ENCODE measurements at regions not wholly inside any gene's neighbourhood (a gene's known extent, or its start where the extent isn't known, plus 50 kb on each side); places are given as distances from the start of the nearest gene placed in this dataset.

GRCh38 chr16:5509336-5509735 is 411.7 kb upstream of the EEF2KMT start:
- Histone ChIP-seq H3K9me3 (ENCODE audit: insufficient read depth, low read length) (no peaks in the 10 kb centered on the region), H3K4me3 (ENCODE audit: insufficient read depth, low read length, poor library complexity, severe bottlenecking) (no peak overlapping the region), H2AFZ (ENCODE audit: low read depth, low read length, severe bottlenecking) (no peak overlapping the region), H3K9me2 (replicated peaks; ENCODE audit: insufficient read depth, low read length) (no peaks in the 10 kb centered on the region), H3K4me2 (ENCODE audit: low read depth, low read length, poor library complexity, severe bottlenecking) (no peak overlapping the region), H3K36me3 (ENCODE audit: low read length) (no peaks in the 10 kb centered on the region), H3K27ac (ENCODE audit: low read depth, low read length) (no peak overlapping the region), H3K9ac (ENCODE audit: low read length) (no peak overlapping the region), H3K27me3 (ENCODE audit: low read length) (no peaks in the 10 kb centered on the region), H3K79me2 (ENCODE audit: insufficient read depth, low read length) (no peaks in the 10 kb centered on the region), H3F3A (ENCODE audit: insufficient read depth) (no peaks in the 10 kb centered on the region), H4K20me1 (ENCODE audit: low read depth, low read length) (no peaks in the 10 kb centered on the region)
- TF ChIP-seq CTCF (IDR thresholded peaks at IDR 0.05; ENCODE audit: insufficient read depth, low read length, poor library complexity, severe bottlenecking) (no peak), EZH2phosphoT487 (conservative IDR thresholded peaks at IDR 0.05; ENCODE audit: low read length) (no peak)

- H3K4me2 ChIP-seq (ENCODE audit: low read depth, low read length, poor library complexity, severe bottlenecking): no peak overlapping the region
- no peaks in the 10 kb centered on the region for H3K9me2 ChIP-seq (replicated peaks; ENCODE audit: insufficient read depth, low read length)
- no peak overlapping the region for H2AFZ ChIP-seq (ENCODE audit: low read depth, low read length, severe bottlenecking)
- H3K9ac ChIP-seq (ENCODE audit: low read length): no peak overlapping the region
- no peaks in the 10 kb centered on the region for H3K27me3 ChIP-seq (ENCODE audit: low read length)
- no peaks in the 10 kb centered on the region for H3K36me3 ChIP-seq (ENCODE audit: low read length)
- H3F3A ChIP-seq (ENCODE audit: insufficient read depth): no peaks in the 10 kb centered on the region
- H3K27ac ChIP-seq (ENCODE audit: low read depth, low read length): no peak overlapping the region
- no peaks in the 10 kb centered on the region for H3K79me2 ChIP-seq (ENCODE audit: insufficient read depth, low read length)
- no peaks in the 10 kb centered on the region for H4K20me1 ChIP-seq (ENCODE audit: low read depth, low read length)
- TF ChIP-seq EZH2phosphoT487 (conservative IDR thresholded peaks at IDR 0.05; ENCODE audit: low read length) (no peak), CTCF (IDR thresholded peaks at IDR 0.05; ENCODE audit: insufficient read depth, low read length, poor library complexity, severe bottlenecking) (no peak)
- no peak overlapping the region for H3K4me3 ChIP-seq (ENCODE audit: insufficient read depth, low read length, poor library complexity, severe bottlenecking)
- no peaks in the 10 kb centered on the region for H3K9me3 ChIP-seq (ENCODE audit: insufficient read depth, low read length)
Measured at GRCh38 chr16:5508371-5508770, 410.8 kb upstream of the EEF2KMT start.

GRCh38 chr16:5506021-5506420 is 408.4 kb upstream of the EEF2KMT start:
- no peak overlapping the region for H3K4me3 ChIP-seq (ENCODE audit: insufficient read depth, low read length, poor library complexity, severe bottlenecking)
- H2AFZ ChIP-seq (ENCODE audit: low read depth, low read length, severe bottlenecking): no peak overlapping the region
- H3K36me3 ChIP-seq (ENCODE audit: low read length): no peaks in the 10 kb centered on the region
- no peaks in the 10 kb centered on the region for H3K27me3 ChIP-seq (ENCODE audit: low read length)
- no peaks in the 10 kb centered on the region for H3K79me2 ChIP-seq (ENCODE audit: insufficient read depth, low read length)
- no peak overlapping the region for H3K4me2 ChIP-seq (ENCODE audit: low read depth, low read length, poor library complexity, severe bottlenecking)
- no peaks in the 10 kb centered on the region for H4K20me1 ChIP-seq (ENCODE audit: low read depth, low read length)
- no peaks in the 10 kb centered on the region for H3F3A ChIP-seq (ENCODE audit: insufficient read depth)
- H3K9ac ChIP-seq (ENCODE audit: low read length): no peak overlapping the region
- no peaks in the 10 kb centered on the region for H3K9me3 ChIP-seq (ENCODE audit: insufficient read depth, low read length)
- TF ChIP-seq EZH2phosphoT487 (conservative IDR thresholded peaks at IDR 0.05; ENCODE audit: low read length) (no peak), CTCF (IDR thresholded peaks at IDR 0.05; ENCODE audit: insufficient read depth, low read length, poor library complexity, severe bottlenecking) (no peak)
- H3K9me2 ChIP-seq (replicated peaks; ENCODE audit: insufficient read depth, low read length): no peaks in the 10 kb centered on the region
- H3K27ac ChIP-seq (ENCODE audit: low read depth, low read length): no peak overlapping the region

Data from SU-DHL-6 (cell line).